Inflammatory macrophage treated with lipopolysaccharide for 4 hours (primary cell): ENCODE measurements at regions not wholly inside any gene's neighbourhood (a gene's known extent, or its start where the extent isn't known, plus 50 kb on each side); places are given as distances from the start of the nearest gene placed in this dataset.
A peak's percentile ranks its signal among the peaks of the same experiment; 100 is the strongest.
"Not testable (repeated sequence)": the region's sequence is repeated elsewhere in the genome, so short reads cannot be mapped to it uniquely, and the experiment has no call there.

Experiments used
- DNase-seq: peaks from one replicate; pipeline ENCODE4 v3.0.0-alpha.2; 2020

DNA sequence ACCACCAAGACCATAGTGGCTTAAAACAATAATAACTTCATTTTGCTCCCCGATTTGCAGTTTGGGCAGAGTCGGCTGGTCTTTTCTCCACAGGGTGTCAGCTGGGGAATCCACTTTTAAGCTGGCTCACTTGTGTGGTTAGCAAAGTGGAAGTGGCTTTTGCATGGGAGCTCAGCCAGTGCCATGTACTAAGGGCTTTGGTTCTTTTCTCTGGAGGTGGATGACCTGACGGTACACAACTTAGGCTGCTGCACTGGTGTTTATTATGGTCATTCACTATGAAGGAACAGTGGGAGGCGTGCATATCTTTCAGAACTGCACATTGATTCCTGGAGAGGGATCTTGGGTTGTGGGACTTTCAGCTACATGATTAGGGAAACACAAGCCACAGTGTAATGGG is 141.0 kb downstream of the OR2B2 start:
- DNase-seq = peak; percentile 16

- DNase-seq = no peak
These were observed 141.5 kb downstream of the OR2B2 start for GRCh38 chr6:27770724-27771123.

DNA sequence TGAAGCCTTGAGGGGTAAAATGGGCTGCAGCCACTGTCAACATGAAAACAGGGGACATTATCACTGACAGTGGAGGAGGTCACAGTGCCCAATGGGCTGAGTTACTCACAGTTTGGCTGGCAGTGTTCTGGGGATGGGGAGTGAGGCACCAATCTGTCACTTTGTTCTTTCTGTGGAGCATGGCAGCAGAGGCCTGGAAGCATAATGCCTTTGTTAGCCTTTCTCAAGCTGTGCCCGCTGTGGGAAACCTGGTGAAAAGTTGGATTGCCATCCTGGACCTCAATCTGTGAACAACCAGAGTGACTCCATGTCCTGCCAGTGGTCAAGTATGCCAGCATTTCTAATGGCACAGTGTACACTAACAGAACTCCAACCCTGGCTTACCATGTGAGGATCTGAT is 143.6 kb downstream of the OR2B2 start:
- DNase-seq = no peak

- DNase-seq = no peak
These were observed 144.3 kb downstream of the OR2B2 start for GRCh38 chr6:27767851-27768250.

DNA sequence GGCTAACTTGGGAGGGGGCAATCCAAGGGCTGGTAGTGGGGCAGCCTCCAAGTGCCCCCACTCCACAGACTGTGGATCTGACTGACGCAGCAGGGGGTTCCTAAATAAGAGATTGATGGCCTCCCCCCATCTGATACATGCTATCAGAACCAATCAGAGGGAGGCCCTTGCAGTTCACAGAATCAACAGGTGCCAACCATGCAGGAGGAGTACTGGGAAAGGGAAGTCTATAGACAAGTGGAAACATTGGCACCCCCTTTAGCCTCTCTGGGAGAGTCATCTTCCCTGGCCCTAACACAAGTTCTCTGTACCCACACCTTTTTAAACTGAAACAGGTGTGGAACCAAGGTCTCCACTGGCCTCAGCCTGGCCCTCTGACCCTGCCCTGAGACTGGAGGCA is 145.8 kb downstream of the OR2B2 start:
- no peak for DNase-seq

DNA sequence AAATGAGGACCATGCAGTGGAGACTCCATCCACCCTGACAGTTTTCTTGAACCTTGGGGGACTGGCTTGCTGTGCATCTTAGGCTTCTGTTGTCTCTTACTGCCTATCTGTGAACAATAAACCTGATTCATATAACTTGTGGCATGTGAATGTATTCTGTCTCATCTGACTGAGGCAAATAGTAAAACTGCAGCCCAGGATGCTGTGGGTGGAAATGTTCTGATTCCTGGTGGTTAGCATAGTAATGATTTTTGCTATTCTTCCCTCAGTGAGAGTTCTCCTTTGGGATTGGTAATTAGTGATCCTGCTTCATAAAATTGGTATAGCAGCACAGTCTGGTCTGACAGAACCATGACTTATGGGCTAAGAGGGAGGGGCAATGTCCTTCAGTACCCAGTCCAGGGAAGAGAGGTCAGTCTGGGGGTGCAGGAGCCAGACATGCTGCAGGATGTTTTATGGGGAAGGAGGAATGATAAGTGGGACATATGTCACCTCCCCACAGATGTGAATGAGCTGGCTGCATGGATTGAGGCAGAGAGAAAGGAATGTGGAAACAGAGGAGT is 147.1 kb downstream of the OR2B2 start:
- DNase-seq = no peak

DNA sequence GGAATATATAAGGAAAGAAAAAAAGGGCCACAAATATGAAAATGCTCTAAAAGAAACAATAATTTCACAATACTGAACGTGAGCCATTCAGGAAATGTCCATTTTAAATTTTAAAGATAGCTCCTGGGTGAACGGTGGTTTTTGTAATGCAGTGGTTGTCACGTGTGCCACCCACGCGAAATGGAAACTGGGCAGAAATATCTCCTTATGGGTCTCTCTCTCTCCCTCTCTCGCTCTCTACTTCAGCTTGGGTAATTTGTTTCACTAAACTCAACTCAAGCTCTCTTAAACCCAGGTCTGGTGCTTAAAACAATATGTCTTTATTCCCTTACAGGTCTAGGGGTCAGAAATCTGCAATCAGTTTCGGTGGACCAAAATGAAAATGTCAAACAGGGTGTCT is 150.8 kb downstream of the OR2B2 start:
- DNase-seq = peak; percentile 36

- no peak for DNase-seq
These were observed 151.7 kb downstream of the OR2B2 start for GRCh38 chr6:27760464-27760863.

GRCh38 chr6:27759930-27760329 is 152.3 kb downstream of the OR2B2 start:
- no peak for DNase-seq

GRCh38 chr6:27758491-27758890 is 153.7 kb downstream of the OR2B2 start:
- DNase-seq = no peak

- DNase-seq = peak; percentile 10
These were observed 154.9 kb downstream of the OR2B2 start for GRCh38 chr6:27757307-27757706.

GRCh38 chr6:27755768-27756167 is 156.4 kb downstream of the OR2B2 start:
- peak; percentile 95 for DNase-seq

GRCh38 chr6:27754408-27754782 is 157.8 kb downstream of the OR2B2 start:
- no peak for DNase-seq

GRCh38 chr6:27753668-27754407 is 158.4 kb downstream of the OR2B2 start:
- DNase-seq = peak; percentile 86

- peak; percentile 81 for DNase-seq
These were observed 159.9 kb downstream of the OR2B2 start for GRCh38 chr6:27752038-27752885.

DNA sequence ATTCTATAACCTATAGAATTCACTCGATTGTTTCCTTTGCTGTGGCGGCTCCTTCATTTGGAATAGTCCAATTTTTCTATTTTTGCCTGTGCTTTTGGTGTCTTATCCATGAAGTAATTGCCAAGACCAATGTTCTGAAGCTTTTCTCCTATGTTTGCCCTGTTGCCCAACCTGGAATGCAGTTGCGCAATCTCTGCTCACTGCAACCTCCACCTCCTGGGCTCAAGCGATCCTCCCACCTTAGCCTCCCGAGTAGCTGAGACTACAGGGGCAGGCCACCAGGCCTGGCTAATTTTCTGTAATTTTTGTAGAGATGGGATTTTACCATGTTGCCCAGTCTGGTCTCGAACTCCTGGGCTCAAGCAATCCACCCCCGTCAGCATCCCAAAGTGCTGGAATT is 163.5 kb downstream of the OR2B2 start:
- DNase-seq = no peak

DNA sequence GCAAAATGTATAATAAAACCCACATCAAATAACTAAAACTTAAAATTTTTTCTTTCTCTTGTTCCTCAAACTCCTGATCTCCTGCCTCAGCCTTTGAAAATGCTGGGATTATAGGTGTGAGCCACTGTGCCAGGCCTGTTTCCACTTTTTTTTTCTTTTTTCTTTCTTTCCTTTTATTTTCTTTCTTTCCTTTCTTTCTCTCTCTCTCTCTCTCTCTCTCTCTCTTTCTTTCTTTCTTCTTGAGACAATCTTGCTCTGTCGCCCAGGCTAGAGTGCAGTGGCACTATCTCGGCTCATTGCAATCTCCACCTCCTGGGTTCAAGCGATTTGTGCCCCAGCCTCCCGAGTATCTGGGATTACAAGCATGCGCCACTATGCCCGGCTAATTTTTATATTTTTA is 164.6 kb downstream of the OR2B2 start:
- DNase-seq = no peak

GRCh38 chr6:27746860-27747259 is 165.3 kb downstream of the OR2B2 start:
- DNase-seq = not testable (repeated sequence)

DNA sequence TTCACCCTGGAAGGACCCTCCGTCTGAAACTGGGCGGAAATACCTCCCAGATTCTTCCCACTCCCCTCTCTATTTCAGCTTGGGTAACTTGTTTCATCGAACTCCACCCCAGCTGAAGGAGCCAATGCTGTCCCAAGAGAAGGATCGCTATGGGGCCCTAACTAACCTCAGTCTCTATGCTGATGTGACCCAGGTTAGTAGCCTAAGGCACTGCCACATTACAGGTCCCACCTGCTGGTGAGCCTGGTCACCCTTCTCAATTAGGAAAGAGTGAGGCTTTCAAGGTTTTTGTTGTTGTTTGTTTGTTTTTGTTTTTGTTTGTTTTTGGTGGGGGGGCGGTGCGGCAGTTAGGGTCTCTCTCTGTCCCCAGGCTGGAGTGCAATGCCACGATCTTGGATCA is 168.4 kb downstream of the OR2B2 start:
- DNase-seq = no peak

- DNase-seq = no peak
These were observed 169.2 kb downstream of the OR2B2 start for GRCh38 chr6:27742833-27743573.

- not testable (repeated sequence) for DNase-seq
These were observed 172.3 kb downstream of the OR2B2 start for GRCh38 chr6:27739902-27740301.

DNA sequence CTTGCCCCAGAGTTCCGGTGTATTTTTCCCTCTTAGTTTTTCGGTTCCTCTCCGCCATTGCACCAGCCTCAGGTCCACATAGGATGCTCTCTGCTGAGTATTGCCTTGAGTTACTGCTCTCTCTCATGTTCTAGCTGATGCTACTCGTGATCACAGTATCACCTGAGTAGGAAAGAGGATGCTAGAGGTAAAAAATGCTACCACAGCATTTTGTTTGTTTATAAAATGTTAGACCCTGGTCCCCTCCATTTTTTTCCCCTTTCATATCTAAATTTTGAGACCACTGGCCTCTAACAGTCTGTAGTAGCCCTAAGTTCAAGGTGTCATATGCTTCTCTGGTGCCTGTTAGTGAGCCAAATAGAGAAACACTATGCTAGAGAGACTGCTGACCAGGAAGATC is 175.5 kb downstream of the OR2B2 start:
- no peak for DNase-seq

GRCh38 chr6:27728442-27728841 is 183.8 kb downstream of the OR2B2 start:
- no peak for DNase-seq
